Ishikawa (cell line): ENCODE measurements at regions not wholly inside any gene's neighbourhood (a gene's known extent, or its start where the extent isn't known, plus 50 kb on each side); places are given as distances from the start of the nearest gene placed in this dataset.

ENCODE experiments used
- CEBPB ChIP-seq: IDR thresholded peaks from 2 replicates; pipeline ENCODE4 v1.6.1; 2012
- CREB1 ChIP-seq: IDR thresholded peaks from 2 replicates; pipeline ENCODE4 v1.6.1; 2012; ENCODE audit warnings: low read depth
- EGR1 ChIP-seq: IDR thresholded peaks from 2 replicates; pipeline ENCODE4 v1.6.1; 2012
- EP300 ChIP-seq: IDR thresholded peaks from 2 replicates; pipeline ENCODE4 v1.6.1; 2012; ENCODE audit warnings: borderline replicate concordance
- FOXM1 ChIP-seq: IDR thresholded peaks from 2 replicates; pipeline ENCODE4 v1.6.1; 2012; ENCODE audit warnings: low read depth, borderline replicate concordance
- NFIC ChIP-seq: IDR thresholded peaks from 2 replicates; pipeline ENCODE4 v1.6.1; 2012
- RAD21 ChIP-seq: IDR thresholded peaks from 2 replicates; pipeline ENCODE4 v1.6.1; 2012; ENCODE audit warnings: low read depth
- TAF1 ChIP-seq: IDR thresholded peaks from 2 replicates; pipeline ENCODE4 v1.6.1; 2012; ENCODE audit warnings: low read depth, mild to moderate bottlenecking
- TCF12 ChIP-seq: IDR thresholded peaks from 2 replicates; pipeline ENCODE4 v1.6.1; 2012; ENCODE audit warnings: low read depth
- TEAD4 ChIP-seq: IDR thresholded peaks from 2 replicates; pipeline ENCODE4 v1.6.1; 2012
- YY1 ChIP-seq: IDR thresholded peaks from 2 replicates; pipeline ENCODE4 v1.6.1; 2012; ENCODE audit warnings: low read depth
- ZBTB7A ChIP-seq: IDR thresholded peaks from 2 replicates; pipeline ENCODE4 v1.6.1; 2012; ENCODE audit warnings: low read depth
- TF ChIP-seq, protein P1 (sequence below): IDR thresholded peaks from 2 replicates; pipeline ENCODE4 v1.6.1; 2012
- TF ChIP-seq, protein P2 (sequence below): IDR thresholded peaks from 2 replicates; pipeline ENCODE4 v1.6.1; 2012; ENCODE audit warnings: low read depth, mild to moderate bottlenecking
- TF ChIP-seq, protein P3 (sequence below): IDR thresholded peaks from 2 replicates; pipeline ENCODE4 v1.6.1; 2012

DNA sequence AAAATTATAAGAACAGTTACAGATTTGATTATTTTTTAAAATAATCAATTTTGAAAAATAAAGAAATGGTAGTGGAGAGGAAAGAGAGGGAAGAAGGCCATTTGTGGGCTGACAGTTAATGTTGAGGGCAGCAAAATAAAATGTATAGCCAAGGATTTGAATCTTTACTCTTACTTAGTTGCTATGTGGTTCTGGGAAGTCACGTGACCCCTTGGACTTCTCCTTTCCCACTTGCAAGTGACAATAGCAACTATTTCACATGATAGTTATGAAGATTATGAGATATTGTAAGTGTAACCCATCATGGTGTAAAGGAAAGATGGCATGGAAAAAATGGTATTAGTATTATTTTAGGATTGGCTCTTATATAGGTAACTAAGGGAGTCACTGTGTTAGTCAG, 567.3 kb upstream of the GHITM start:
- no peak for TF ChIP-seq TCF12
- TF ChIP-seq, protein P1, sequence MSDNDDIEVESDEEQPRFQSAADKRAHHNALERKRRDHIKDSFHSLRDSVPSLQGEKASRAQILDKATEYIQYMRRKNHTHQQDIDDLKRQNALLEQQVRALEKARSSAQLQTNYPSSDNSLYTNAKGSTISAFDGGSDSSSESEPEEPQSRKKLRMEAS = no peak
- TF ChIP-seq, protein P2, sequence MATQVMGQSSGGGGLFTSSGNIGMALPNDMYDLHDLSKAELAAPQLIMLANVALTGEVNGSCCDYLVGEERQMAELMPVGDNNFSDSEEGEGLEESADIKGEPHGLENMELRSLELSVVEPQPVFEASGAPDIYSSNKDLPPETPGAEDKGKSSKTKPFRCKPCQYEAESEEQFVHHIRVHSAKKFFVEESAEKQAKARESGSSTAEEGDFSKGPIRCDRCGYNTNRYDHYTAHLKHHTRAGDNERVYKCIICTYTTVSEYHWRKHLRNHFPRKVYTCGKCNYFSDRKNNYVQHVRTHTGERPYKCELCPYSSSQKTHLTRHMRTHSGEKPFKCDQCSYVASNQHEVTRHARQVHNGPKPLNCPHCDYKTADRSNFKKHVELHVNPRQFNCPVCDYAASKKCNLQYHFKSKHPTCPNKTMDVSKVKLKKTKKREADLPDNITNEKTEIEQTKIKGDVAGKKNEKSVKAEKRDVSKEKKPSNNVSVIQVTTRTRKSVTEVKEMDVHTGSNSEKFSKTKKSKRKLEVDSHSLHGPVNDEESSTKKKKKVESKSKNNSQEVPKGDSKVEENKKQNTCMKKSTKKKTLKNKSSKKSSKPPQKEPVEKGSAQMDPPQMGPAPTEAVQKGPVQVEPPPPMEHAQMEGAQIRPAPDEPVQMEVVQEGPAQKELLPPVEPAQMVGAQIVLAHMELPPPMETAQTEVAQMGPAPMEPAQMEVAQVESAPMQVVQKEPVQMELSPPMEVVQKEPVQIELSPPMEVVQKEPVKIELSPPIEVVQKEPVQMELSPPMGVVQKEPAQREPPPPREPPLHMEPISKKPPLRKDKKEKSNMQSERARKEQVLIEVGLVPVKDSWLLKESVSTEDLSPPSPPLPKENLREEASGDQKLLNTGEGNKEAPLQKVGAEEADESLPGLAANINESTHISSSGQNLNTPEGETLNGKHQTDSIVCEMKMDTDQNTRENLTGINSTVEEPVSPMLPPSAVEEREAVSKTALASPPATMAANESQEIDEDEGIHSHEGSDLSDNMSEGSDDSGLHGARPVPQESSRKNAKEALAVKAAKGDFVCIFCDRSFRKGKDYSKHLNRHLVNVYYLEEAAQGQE = no peak
- TF ChIP-seq, protein P3, sequence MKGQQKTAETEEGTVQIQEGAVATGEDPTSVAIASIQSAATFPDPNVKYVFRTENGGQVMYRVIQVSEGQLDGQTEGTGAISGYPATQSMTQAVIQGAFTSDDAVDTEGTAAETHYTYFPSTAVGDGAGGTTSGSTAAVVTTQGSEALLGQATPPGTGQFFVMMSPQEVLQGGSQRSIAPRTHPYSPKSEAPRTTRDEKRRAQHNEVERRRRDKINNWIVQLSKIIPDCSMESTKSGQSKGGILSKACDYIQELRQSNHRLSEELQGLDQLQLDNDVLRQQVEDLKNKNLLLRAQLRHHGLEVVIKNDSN = no peak
- no peak for TF ChIP-seq ZBTB7A
- TF ChIP-seq TEAD4 = no peak
- TF ChIP-seq CEBPB = no peak
- TF ChIP-seq EGR1 = no peak

DNA sequence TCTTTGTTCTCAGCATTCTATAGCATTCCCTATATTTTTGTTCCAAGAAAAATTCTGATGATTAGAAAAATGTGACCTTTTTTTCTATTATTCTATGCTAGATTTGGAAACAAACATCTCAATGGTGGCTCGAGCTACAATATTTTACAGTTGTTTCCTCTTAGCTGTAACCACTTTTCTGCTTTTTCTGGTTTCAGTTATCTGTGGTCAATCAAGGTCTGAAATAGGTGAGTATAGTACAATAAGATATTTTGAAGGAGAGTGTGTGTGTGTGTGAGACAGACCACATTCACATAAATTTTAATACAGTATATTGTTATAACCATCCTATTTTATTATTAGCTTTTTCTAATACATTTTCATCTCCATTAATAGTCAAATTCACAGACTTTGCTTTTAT, 564.5 kb upstream of the GHITM start:
- TF ChIP-seq CEBPB (no peak), TAF1 (no peak), FOXM1 (no peak), RAD21 (no peak), YY1 (no peak), EGR1 (no peak), TCF12 (no peak)
- TF ChIP-seq, protein P2 = no peak
- TF ChIP-seq, protein P1 = no peak
- TF ChIP-seq, protein P3 = no peak

DNA sequence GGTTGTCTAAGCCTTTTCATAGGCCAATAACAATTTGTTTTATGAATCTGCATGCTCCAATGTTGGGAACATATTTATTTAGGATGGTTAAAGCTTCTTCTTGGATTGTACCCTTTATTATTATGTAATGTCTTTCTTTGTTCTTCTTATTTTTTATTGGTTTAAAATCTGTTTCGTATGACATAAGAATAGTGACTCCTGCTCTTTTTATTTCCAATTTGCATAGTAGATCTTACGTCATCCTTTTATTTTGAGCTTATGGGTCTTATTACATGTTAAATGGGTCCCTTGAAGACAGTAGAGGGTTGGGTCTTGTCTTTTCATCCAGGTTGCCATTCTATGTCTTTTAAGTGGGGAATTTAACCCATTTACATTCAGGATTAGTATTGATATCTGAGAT, 561.9 kb upstream of the GHITM start:
- TF ChIP-seq ZBTB7A (no peak), CREB1 (no peak), EP300 (no peak), RAD21 (no peak), EGR1 (no peak), YY1 (no peak), TEAD4 (no peak), NFIC (no peak), TAF1 (no peak), CEBPB (no peak), FOXM1 (no peak), TCF12 (no peak)
- TF ChIP-seq, protein P3 = no peak

DNA sequence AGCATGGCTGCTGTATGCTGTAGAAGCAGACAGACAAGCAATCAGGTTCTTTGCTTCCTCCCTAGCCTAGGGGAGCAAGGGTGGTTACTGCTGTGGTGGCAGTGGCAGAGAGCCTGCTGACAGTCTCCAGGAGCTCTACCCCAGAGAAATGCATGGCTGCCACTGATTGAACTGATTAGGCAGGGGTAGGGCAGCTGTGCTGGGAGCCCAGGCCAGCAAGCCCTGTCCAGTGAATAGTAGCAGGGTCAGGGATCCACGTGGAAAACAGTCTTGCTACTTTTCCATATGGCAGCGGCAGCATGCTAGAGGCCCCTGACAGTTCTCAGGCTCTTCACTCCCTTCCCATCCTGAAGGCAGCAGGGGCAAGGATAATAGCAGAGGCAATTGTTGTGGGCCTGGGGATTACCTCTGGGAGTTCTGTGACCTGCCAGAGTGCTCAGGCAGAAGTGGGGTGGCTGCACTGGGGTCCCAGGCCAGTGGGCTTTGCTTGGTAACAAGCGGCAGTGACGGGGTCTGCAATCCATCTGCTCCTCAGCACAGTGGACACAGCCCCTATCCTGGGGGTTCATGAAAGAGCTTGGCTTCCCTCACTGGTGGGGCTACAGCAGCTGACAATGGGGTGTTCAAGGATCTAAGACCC, 558.8 kb upstream of the GHITM start:
- no peak for TF ChIP-seq RAD21

DNA sequence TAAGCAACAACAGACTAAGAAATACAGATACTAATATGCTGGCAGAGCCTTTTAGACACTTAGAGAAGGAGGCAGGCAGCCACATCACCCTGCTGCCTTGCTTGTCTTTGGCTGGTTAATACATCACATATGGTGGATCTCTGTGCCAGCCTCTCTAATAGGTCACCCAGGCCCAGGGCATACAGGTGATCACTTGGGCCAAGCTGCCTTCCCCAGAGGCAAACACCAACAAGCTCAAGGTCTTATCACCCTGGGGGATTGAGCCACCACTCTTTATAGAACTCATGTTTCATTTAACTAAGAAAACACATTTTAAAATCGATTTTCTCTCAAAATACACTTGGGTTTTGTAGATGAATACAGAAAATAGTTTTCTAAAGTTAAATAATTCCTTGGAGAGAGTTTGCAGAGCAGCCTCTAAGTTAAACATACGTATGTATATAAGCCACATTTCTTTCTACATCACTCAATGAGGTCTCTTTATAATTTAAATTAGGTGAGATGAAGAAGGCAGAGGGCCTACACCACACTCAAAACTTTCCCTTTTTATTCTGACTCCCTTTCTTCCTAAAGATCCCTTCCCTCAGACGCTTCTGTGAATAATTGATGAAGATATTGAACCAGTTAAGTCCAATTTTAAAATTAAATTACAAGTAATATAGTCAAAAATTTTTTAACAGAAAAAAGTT, 556.8 kb upstream of the GHITM start:
- TF ChIP-seq EGR1 (no peak), CEBPB (no peak), EP300 (no peak), NFIC (no peak), TAF1 (no peak), YY1 (no peak), TEAD4 (no peak), RAD21 (no peak), FOXM1 (no peak), CREB1 (no peak), TCF12 (no peak), ZBTB7A (no peak)
- TF ChIP-seq, protein P2 = no peak
- TF ChIP-seq, protein P1 = no peak
- TF ChIP-seq, protein P3 = no peak
